GM18858 (cell line): ENCODE measurements at regions not wholly inside any gene's neighbourhood (a gene's known extent, or its start where the extent isn't known, plus 50 kb on each side); places are given as distances from the start of the nearest gene placed in this dataset.
"Not testable (repeated sequence)": the region's sequence is repeated elsewhere in the genome, so short reads cannot be mapped to it uniquely, and the experiment has no call there.

ENCODE experiments used
- ATAC-seq: cut with Tn5 transposase; IDR thresholded peaks from one replicate; pipeline ENCODE4 v1.9.1; 2021; ENCODE audit not compliant: unreplicated experiment

- ATAC-seq: no peak
Observed at GRCh38 chr1:94769551-94769950, 50.6 kb upstream of the SLC44A3 start.

- no peak for ATAC-seq
Observed at GRCh38 chr1:94768036-94768435, 52.1 kb upstream of the SLC44A3 start.

GRCh38 chr1:94765958-94766357 lies 54.2 kb upstream of the SLC44A3 start:
- no peak for ATAC-seq

- no peak for ATAC-seq
Observed at GRCh38 chr1:94759188-94759587, 61.0 kb upstream of the SLC44A3 start.

- ATAC-seq: no peak
Observed at GRCh38 chr1:94757931-94758330, 62.2 kb upstream of the SLC44A3 start.

GRCh38 chr1:94755675-94756074 lies 64.5 kb upstream of the SLC44A3 start:
- ATAC-seq: no peak

GRCh38 chr1:94755016-94755415 lies 65.1 kb upstream of the SLC44A3 start:
- not testable (repeated sequence) for ATAC-seq

GRCh38 chr1:94754570-94754969 lies 65.6 kb upstream of the SLC44A3 start:
- no peak for ATAC-seq

GRCh38 chr1:94754095-94754494 lies 66.1 kb upstream of the SLC44A3 start:
- no peak for ATAC-seq

GRCh38 chr1:94753171-94753972 lies 66.8 kb upstream of the SLC44A3 start:
- no peak for ATAC-seq

GRCh38 chr1:94751483-94751882 lies 68.7 kb upstream of the SLC44A3 start:
- not testable (repeated sequence) for ATAC-seq

GRCh38 chr1:94746635-94747525 lies 73.3 kb upstream of the SLC44A3 start:
- no peak for ATAC-seq

GRCh38 chr1:94745742-94746141 lies 74.4 kb upstream of the SLC44A3 start:
- no peak for ATAC-seq

- ATAC-seq: no peak
Observed at GRCh38 chr1:94743862-94744261, 76.3 kb upstream of the SLC44A3 start.

- ATAC-seq: no peak
Observed at GRCh38 chr1:94741996-94742395, 78.2 kb upstream of the SLC44A3 start.

GRCh38 chr1:94741510-94741909 lies 78.6 kb upstream of the SLC44A3 start:
- ATAC-seq: no peak

- no peak for ATAC-seq
Observed at GRCh38 chr1:94739521-94740061, 80.6 kb upstream of the SLC44A3 start.

GRCh38 chr1:94738371-94738770 lies 81.8 kb upstream of the SLC44A3 start:
- no peak for ATAC-seq

GRCh38 chr1:94737124-94737998 lies 82.8 kb upstream of the SLC44A3 start:
- no peak for ATAC-seq

- no peak for ATAC-seq
Observed at GRCh38 chr1:94736549-94736948, 83.6 kb upstream of the SLC44A3 start.

GRCh38 chr1:94736073-94736472 lies 84.1 kb upstream of the SLC44A3 start:
- ATAC-seq: no peak
